ENCODE measurements at regions not wholly inside any gene's neighbourhood (a gene's known extent, or its start where the extent isn't known, plus 50 kb on each side); places are given as distances from the start of the nearest gene placed in this dataset.
A peak's percentile ranks its signal among the peaks of the same experiment; 100 is the strongest.

GRCh38 chr4:137198791-137199190 is 333.5 kb downstream of the PCDH18 start:
- no peak for DNase-seq

DNA sequence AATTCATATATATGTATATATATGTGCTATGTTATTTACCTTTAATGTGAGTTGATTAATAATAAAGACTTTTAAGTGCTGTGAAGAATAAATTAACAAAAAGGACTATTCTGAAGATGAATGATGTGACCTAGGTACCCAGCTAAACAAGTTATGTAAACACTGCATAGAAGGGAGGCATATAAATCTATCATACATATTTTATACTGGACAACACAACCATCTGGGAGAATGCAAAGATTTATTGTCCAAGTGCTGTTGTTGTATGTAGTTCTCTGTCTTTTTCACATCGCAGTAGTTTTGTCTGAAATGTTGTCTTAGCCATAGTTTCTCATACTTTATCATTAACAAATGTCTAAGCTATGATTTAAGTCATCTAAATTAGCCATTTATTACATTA is 337.6 kb downstream of the PCDH18 start:
- no peak for DNase-seq

DNA sequence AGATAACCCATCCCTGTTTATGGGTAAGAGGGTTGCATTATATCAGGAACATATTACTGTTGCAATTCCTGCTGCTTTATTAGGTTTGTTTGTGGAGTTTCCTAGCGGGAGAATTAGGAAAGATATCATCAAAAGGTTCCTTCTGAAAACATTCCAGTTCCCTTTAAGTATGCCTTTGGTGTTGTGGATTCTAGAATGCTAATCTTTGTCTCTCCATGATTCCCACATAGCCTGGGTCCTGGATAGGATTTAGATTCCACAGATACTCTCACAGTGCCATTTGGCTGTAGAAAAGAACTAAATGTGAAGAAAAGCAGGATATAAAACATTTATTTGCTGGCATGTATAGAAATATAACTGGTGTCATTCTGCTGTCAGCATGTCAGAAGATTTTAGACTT is 338.7 kb downstream of the PCDH18 start:
- no peak for DNase-seq

DNA sequence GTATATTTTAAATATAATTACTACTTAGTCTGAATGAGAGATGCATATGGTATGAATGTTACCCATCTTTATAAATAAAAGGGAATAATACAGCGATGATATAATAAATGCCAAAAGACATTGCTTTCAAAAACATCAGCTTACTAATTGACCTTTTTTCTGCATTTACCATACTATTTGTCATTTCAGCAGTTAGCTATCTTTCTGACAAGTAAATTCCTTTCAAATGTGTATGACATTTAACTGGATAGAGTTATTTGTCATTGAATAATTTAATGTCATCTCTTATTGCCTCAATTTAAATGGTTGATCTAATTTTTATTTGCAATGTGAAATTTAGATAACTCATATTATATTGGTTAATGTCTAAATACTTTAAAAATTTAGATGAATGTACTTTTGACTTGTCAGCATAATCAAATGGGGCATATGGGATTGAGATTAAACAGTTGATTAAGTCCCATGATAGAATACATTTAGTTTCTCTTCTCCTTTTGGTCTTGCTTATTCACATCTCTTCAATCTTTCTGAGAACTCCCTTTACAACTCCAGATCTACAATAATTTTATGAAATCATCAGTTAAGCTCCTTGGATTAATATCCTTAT is 350.9 kb downstream of the PCDH18 start:
- DNase-seq, result no peak

DNA sequence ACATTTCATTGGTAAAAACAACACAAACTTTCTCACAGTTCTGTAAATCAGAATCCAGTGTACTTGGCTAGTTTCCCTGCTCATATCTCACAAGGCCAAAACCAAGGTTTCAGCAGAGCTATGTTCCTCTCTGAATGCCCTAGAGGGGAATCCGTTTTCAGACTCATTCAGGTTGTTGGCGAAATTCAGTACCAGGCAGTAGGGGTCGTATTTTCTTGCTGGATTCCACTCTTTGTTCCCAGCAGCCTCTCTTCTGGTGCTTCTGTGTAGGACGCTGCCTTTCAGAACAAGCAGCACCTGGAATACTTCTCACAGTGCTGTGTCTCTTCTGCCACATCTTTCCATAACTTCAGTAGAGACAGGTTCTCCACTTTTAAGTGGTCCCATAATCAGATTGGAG is 351.9 kb downstream of the PCDH18 start:
- DNase-seq, result no peak

GRCh38 chr4:137156807-137157206 is 375.5 kb downstream of the PCDH18 start:
- DNase-seq, result no peak

DNA sequence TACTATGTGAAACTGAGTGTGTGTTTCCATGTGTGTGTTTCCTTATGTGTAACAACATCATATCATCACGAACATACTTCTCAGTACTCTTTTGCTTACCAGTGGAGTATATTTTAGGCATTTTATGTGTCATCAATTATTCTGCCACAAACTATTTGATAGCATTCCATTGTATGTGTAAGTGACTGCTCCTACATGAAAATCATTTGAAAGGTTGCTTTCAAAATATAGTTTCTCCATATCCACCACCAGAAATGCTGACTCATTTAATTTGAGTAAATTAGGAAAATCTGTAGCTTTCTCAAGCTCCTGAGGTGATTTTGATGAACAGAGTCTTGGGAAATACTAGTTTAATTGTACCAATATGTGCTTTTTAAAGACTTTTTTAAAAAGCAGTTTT is 376.2 kb downstream of the PCDH18 start:
- DNase-seq, result peak; percentile 29

- no peak for DNase-seq
Observed at GRCh38 chr4:137131201-137131600, 401.1 kb downstream of the PCDH18 start.

- DNase-seq, result no peak
Observed at GRCh38 chr4:137129845-137130244, 402.4 kb downstream of the PCDH18 start.

- no peak for DNase-seq
Observed at GRCh38 chr4:137129441-137129840, 402.9 kb downstream of the PCDH18 start.

DNA sequence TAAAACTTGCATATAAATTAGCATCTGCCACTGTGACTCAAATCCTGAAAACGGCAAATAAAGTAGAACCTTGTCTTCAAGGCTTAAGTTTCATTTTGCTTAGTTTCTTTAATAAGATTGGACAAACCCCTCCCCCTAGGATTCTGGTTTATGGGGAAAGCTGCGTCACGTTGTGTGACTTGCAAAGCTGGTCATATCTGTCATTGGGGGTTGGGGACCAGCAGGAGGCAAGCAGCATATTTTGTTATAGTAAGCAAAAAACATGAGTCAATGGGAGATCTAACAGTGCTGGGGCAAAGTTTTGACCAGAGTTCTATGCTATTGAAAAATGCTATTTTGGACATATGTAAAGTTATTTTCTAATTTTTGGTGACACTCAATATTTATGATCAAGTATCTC is 407.3 kb downstream of the PCDH18 start:
- DNase-seq, result peak; percentile 30

DNA sequence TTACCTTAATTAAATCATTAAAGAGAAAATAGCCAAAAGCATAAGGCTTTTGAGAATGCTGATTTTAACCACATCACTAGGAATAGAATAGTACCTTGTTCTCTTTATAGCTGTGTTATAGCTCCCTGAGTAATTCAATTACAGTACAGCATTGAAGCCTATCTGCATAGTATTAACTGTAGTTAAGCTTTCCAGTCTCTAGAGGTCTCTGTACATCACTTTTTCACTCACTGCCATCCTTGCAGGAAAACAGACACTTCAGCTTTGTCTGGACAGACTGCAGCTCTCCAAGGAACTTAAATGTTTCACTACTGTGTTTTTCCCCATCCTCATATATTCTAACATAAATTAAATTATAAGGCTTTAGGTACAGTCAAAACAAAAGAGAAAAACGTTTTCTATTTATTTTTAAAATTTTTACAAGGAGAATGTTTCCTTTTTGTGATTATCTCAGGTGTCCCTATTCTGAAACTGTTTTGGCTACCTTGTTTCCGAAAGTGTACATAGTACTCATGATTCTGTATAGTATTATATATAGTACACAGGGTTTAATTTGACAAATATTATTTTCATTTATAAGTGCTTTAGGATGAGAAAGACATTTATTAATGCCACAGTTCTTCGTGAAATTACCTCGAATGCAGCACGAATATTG is 407.9 kb downstream of the PCDH18 start:
- peak; percentile 57 for DNase-seq

DNA sequence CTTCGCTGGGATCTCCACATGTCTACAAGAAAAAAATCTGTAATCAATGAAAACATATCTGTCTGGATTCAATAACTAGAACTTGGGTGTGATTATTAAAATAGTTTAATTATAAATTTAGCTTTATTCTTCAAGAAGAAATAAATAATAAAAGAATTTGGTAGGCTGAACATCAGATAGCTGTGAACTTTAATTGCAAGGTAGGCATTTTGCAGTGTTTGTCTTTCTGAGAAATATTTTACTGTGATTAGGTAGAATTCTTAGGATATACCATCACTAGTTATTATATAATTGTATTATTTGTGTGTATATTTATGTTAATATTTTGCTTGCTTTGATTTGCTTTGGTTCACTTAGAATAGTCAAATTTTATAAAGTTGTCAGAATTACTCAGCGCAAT is 409.4 kb downstream of the PCDH18 start:
- no peak for DNase-seq

- no peak for DNase-seq
Observed at GRCh38 chr4:137116144-137116543, 416.1 kb downstream of the PCDH18 start.

DNA sequence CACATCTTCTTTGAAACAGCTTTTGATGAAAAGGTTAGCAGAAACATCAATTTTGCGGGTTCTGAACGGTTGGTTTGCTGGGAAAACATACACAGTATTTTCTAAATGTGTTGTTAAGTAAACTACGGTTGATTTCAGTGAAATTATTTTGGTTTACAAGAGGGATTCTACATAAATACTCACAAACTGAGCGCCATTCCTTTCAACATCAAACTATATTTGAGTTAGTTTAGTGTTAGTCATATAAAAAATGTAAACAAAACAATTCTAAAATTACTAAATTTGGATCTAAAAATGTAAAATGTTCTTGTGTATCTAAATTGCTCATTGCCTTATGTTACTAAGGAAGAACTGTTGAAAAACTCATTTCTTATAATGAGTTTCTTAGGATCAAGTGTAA is 425.6 kb downstream of the PCDH18 start:
- no peak for DNase-seq

- DNase-seq, result no peak
Observed at GRCh38 chr4:137106287-137106686, 426.0 kb downstream of the PCDH18 start.

GRCh38 chr4:137090951-137091350 is 441.3 kb downstream of the PCDH18 start:
- DNase-seq, result no peak

DNA sequence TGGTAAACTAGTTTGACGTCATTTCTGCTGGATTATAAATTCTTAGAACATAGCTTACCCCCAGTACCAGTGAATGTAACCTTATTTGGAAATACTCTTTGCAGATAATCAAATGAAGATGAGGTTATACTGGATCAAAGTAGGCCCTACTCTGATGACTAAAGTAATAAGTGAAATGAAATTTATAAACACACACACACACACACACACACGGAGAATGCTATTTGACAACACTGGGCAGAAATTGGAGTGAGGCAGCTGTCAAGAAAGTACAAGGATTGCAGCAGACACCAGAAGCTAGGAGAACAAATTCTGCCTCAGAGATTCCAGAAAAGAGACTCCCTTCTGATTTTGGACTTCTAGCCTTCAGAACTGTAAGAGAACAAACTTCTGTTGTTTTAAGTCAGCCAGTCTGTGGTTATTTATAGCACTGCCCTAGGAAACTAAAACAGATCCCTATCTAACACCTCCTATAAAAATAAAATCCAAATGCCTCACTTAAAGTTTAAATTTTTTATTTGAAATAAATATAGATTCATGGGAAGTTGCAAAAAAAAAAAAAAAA is 448.6 kb downstream of the PCDH18 start:
- no peak for DNase-seq

GRCh38 chr4:137082061-137082460 is 450.2 kb downstream of the PCDH18 start:
- DNase-seq, result no peak

GRCh38 chr4:137076908-137077307 is 455.4 kb downstream of the PCDH18 start:
- no peak for DNase-seq

- DNase-seq, result no peak
Observed at GRCh38 chr4:137075586-137075985, 456.7 kb downstream of the PCDH18 start.

GRCh38 chr4:137070614-137071013 is 461.7 kb downstream of the PCDH18 start:
- no peak for DNase-seq

DNA sequence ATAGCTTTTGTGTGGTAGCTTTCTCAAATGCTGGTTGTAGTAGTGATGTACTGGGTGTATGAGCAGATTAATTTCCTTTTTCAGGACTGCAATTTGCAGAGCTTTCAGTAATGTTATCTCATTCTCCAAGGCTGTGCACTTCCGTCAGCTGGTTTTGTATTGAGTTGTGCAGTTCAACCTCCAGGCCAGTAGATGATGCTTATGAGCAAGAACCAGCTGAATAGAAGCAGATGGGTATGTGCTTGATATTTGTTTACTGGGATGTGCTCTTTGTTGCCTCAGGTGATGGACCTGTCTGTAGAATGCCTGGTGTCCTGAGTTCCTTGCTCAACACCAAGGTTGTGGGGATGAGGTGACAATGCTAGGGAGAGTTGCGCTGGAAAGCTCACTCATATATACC is 462.8 kb downstream of the PCDH18 start:
- no peak for DNase-seq

- DNase-seq, result no peak
Observed at GRCh38 chr4:137067735-137068134, 464.6 kb downstream of the PCDH18 start.

DNA sequence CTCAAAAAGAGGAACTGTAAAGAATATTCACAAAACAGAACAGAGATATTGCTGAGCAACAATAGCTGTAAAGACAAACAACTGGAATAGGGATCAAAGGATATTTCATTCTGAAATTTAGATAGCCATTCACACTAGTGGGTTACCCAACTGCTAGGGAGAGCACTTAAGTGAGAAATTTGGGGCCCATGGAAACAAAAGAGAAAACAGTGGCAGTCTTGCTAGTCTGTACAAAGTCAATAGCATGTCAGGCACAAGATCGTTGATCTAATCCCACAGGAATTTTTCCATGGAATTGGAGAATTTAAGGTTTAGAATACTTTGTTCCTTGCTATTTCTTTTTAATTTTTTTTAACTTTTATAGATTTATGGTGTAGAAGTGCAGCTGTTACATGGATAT is 467.0 kb downstream of the PCDH18 start:
- no peak for DNase-seq

Data from amniotic stem cell (primary cell).